ENCODE measurements at regions not wholly inside any gene's neighbourhood (a gene's known extent, or its start where the extent isn't known, plus 50 kb on each side); places are given as distances from the start of the nearest gene placed in this dataset.
"Not testable (repeated sequence)": the region's sequence is repeated elsewhere in the genome, so short reads cannot be mapped to it uniquely, and the experiment has no call there.

DNA sequence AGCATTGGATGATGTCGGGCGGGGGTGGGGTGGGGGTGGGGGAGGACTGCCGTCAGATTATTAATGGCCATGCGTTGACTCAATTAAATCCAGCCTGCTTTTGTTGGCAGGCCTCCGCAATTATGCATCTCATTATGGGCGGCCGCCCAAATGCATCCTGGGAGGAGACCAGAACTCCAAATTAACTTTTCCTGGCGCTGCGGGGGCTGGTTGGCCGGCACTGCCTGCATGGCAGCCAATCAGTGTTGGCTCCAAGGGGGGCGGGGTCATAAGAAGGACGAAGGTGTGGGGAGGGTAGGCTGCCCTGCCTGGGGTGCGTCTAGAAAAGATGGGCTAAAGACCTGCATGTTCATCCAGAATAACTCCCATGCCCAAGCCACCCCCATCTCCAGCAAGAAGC is 83.9 kb upstream of the PAX2 start:
- DNase-seq, result no peak

DNA sequence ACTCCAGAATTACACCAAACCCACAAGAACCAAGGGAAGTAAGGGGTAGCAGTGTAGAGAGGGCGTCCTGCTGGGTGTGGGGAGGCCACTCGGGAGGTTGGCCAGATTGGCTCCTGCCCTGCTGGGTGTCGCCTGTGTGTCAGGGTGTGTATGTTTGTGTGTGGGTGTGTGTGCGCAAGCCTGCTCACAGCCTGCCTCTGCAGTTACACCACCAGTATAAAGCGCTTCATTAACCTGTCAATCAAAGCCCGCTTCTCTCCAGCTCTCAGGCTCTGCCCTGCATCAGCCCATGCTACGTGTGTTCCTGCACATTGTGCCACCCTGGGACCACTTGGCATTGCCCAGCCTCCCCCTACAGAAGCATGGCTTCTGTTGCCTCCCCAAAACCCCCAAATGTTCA is 83.3 kb upstream of the PAX2 start:
- DNase-seq, result no peak

DNA sequence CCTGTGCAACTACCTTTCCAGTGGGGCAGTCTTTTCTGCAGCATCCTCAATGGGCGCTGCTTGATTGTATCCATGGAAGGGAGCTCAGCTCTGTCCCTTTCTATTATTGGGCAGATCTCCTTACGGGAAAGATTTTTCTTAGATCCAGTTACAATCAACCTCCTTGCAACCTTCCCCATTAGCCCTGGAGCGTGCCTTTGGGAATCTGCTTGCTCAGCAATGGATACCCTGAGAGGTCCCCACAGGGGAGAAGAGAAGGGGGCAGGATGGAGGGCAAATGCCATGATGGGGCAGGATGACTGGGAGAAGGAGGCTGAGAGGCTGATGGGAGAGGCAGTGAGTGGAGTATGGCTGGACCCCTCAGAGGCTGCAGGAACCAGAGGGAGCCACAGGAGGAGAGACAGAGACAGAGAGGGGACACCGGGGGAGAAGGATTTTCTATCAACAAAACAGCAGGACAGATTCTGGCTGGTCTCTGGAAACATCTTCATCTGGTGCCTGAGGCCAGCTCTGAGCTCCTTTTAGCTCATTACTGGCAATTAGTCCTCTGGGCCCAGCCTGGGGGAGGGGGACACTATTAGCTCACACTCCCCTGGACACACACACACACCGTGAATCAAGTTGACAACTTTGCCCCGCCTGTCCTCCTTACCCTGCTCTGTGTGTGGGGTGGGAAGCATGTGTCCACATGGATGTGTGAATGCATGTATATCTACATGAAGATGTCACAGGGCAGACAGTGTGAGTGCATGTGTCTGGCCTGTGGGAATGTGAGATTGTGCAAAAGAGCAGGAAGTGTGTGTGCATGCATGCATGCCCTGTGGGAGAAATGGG is 80.8 kb upstream of the PAX2 start:
- DNase-seq, result no peak

DNA sequence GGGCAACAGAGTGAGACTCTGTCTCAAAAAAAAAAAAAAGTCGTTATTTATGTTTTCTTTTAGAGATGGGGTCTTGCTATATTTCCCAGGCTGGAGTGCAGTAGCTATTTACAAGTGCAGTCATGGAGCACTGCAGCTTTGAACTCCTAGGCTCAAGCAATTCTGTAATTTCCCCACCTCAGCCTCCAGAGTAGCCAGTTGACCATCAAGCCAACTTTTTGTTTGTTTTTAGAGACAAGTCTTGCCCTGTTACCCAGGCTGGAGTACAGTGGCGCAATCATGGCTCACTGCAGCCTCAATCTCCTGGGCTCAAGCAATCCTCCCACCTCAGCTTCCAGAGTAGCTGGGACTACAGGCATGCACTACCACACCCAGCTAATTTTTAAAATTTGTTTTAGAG is 78.7 kb upstream of the PAX2 start:
- not testable (repeated sequence) for DNase-seq

DNA sequence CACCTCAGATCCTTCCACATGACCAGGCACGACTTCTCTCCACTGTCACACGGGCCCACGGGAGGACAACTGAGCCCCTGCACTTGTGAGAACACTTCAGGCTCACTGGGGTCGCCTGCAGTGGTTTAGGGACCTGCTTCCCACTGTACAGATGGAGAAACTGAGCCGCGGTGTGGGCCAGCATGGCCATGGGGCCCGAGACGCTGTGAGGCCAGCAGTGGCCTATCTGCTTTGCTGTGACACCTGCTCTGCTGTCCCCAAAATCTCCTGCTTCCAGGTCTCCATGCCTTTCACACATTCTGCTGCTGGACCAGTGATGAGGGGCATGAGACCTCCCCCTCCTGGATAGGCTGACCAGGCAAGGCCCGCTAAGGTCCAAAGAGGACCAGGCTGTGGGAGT is 75.8 kb upstream of the PAX2 start:
- no peak for DNase-seq

DNA sequence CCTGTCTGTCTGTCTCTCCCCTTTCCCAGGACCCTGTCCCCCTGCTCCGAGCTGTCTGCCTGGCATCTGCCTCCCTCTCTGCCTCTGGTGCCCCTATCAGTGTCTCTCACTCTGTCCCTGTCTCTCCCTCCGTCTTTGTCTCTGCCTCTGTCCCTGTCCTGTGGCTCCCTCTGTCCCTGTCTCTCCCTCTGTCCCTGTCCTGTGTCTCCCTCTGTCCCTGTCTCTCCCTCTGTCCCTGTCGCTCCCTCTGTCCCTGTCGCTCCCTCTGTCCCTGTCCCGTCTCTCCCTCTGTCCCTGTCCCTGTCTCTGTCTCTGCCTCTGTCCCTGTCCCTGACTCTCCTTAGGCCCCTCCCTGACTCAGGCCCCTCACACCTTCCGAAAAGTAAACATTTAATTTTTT is 75.0 kb upstream of the PAX2 start:
- DNase-seq, result no peak

DNA sequence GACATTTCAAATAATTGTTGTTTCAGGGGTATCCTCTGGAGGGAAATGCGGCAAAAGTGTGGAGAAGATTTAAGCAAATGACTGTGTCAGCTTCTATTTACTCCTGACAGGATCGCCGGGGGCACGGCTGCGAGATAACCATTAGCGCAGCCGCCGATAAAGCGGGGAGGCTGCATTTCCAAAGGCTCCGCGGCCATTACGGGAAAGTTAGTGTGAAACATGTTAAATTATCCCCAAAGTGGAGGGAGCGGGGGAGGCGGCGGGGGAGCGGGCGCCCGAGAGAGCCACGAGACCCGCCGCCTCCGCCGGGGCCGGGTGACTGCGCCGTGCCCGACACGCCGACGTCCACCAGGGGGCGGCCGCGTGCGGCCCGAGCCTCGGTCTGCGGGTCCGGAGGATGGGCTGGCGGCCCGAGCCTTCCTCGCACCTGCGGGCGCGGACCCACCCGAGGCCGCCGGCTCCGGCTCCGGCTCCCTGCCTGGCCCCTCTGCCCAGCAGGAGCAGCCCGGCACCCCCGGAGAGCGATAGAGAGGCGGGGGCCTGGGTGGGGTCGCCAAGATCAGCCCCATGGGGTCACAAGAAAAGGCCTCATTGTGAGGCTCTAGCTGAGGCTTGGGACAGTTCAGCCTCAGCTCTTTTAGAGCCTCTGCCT is 74.4 kb upstream of the PAX2 start:
- peak in 1 of 58 donors; percentile 15 for DNase-seq

DNA sequence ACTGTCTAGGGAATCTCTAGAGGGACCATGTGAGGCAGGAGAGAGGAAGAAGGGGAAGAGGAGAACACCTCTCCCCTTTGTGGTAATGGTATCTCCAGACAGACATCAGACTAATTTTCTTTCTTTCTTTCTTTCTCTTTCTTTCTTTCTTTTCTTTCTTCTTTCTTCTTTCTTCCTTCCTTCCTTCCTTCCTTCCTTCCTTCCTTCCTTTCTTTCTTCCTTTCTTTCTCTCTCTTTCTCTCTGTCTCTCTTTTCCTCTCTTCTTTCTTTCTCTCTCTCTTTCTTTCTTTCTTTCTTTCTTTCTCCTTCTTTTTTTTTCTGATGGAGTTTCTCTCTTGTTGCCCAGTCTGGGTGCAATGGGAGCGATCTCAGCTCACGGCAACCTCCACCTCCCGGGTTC is 73.2 kb upstream of the PAX2 start:
- DNase-seq, result no peak

DNA sequence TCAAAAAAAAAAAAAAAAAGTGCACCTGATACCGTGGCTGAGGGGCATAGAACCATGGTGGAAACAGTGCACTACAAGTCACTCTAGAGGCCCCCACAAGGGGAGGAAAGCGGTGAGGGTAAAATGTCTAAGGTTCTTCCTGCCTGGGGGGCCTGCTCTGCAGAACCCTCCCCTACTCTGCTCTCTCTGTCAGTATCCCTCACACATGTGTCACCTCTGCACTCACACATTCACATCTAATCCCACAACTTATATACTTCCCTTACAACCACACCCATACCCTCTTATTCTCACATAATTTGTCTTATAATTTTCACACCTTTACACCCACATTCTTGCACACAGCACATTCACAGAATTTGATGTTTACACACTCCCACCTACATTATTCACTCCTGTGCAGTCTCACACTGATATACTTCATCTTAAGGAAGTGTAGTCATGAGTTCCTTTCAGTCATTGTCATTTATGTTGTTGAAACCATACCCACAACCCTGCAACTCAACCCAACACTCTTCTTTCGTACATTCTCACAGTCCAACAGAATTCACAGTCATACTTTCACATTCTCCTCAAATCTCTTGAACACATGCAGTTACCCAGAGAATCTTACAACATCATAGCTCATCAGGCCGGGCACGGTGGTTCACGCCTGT is 68.0 kb upstream of the PAX2 start:
- DNase-seq, result no peak

DNA sequence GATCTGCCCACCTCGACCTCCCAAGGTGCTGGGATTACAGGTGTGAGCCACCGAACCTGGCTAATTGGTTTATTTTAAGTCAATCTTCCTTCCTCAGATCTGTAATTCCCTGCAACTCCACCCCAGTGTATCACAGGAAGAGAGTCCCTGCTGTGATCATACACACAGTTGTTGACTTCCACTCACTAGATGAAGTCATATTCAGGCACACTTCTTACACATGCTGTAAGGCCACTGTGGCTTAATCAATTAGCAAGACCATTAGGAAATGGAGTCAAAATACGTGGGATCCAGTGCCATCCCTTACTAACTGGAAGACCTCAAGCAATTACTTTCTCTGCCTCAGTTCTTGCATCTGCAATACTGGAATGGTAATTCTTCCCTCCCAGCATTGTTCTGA is 66.1 kb upstream of the PAX2 start:
- DNase-seq, result no peak

DNA sequence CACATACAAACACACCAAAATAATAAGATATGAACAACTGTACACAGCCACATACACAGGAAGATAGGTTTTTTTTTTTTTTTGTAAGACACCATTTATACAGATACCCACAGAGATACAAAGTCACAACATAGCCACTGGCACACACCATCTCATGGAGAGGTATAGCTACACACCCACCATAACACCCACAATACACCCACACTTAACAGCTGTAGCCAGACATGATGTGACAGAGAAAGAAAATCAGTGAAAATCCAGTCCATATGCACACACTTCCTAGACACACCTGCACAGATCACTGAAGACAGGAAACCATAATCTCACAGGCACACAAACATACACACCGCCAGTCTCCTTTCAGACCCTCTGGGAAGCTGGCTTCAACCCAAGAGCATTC is 62.4 kb upstream of the PAX2 start:
- DNase-seq, result no peak

DNA sequence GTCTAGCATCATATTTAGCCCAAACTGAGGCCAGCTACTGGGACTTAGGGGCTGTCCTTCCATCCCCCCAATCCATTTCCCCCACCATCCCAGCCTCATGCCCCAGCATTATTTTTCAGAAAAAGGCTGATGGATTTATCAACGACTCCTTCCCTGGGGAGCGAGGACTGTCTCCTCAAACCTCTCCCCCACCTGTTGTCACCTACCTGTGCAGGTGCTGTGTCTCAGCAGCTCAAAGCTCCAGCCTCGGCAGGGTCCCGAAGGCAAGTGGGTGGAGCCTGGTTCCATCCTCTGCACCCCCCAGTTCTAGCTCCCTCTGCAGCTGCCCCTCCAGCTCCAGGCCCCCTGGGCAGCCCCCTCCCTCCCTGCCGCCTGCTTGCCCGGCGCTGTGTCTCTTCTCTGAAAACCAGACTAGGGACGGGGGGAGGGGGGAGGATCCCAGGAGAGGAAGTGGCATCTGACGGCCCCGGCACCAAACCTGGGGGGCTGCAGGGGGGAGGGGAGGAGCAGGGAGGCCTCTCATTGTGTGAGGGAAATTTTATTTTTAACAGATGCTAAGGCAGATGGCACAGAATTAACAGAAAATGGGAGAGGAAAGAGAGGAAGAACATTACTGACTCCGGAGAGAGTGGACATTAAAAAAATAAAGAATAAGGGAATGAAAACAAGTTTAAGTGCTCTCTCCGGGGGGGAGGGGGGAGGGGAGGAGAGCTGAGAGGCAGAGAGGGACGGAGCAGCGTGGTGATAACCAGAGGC is 61.7 kb upstream of the PAX2 start:
- no peak for DNase-seq

DNA sequence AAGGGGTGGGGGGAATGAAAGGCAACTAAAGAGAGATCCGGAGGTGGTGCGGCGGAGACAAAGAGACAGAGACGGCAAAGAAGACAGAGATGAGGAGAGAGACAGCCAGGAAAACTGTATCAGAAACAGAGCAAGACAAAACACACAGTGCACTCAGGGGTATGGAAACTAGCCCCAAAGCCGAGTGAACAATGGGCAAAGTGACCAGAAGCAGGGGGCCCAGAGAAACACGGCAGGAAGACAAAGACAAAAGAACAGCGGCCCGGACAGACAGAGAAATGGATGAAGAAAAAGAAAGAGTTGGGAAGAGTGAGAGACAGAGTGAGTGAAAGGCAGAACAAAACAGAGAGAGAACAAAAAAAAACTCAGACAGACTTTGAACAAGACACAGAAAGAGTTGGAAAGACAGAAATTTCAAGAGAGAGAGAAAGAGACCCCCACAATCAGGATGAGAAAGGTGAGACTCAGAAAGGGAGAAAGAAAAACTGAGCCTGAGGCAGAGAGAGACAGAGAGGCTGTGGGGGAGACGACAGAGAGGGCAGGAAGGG is 60.6 kb upstream of the PAX2 start:
- DNase-seq, result no peak

DNA sequence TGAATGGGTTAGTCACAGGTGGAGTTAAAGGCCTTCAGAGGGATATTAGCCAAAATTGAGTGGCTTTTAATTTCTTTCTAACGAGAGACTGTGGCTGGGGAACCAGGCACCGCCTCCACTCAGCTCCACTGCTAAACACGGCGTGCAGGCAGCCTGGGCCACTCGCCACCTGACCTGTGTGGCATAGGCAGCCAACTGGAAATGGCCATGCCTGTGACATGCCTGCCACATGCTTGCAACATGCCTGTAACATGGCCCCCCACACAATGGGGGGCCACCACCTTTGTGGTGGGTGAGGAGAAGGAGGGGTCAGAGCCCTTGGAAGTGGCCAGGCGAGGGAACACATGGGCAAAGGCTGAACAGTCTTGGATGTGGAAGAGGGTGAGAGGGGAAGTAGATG is 60.1 kb upstream of the PAX2 start:
- no peak for DNase-seq

DNA sequence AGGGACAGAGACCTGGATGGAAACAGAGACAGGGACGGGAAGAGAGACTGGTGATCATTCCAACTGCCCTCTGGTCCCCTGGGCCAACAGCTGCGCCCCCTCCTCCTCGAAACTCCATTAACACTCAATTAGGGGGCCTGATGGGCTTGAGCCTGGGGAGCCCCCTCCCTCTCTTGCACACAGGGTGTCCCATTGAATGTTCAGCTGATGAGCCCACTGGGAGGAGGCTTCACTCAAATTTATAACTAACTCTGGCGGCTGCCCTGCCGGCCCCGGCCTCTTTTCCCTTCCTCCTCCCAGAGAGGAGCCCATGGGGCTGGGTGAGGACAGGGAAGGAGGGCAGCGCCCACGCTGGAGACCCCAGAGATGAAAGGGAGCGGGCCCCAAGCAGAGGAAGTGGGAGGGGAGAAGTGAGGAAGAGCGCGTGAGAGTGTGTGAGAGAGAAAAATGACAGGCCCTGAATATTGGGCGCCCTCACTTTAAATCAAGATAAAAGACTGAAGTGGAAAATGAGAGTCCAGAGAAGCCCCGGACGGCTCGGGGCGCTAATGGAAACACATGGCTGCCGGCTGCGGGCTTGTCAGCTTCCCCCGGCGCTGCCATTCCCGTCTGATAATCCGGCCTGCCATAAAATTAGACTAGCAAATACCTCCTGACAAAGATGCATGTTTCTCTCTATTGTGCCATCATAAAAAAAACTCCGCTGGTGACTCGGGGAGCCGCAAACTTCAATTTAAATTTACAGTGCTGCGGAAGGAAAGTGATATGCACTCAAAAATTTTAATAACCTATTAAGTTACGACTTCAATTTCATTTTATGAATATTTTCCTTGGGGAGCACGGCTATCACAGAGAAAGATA is 58.0 kb upstream of the PAX2 start:
- DNase-seq, result no peak

DNA sequence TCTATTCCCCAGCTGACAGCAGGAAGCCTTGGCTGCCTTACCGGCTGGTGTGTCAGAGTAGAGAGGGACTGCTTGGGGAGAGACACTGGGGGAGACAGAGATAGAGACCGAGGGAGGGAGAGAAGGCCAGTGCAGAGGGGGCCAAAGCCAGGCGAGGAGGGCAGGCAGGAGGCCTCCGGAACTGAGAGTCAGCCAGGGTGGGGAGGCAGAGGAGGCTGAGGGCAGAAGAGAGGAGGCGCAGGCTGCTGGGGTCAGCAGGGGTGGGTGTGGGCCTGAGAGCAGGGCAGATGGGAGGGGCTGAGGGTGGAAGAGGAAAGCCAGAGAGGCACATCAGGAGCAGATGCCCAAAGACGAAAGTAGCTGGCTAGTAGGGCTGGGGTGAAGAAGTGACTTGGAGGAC is 57.2 kb upstream of the PAX2 start:
- no peak for DNase-seq

DNA sequence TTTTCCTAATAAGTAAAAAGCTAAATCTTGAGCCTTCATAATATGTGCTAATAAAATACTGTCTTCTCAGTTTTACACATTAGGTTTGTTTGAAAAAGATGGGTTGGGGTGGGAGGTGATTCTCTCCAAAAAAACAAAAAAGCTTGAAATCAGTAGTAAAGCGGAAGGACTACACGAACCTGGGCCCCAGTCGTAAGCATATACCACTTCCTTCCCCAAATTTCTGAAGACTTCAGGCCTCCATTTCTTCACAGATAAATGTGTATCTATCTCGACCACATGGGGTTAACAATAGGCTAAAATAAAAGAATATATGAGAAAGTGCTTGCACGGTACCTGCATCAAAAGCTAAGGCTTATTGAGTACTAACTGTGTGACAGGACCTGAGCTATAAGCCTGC is 51.6 kb upstream of the PAX2 start:
- no peak for DNase-seq

Measured in anterior cingulate cortex (tissue), 58 donors.